GM19397 (cell line): ENCODE measurements at regions not wholly inside any gene's neighbourhood (a gene's known extent, or its start where the extent isn't known, plus 50 kb on each side); places are given as distances from the start of the nearest gene placed in this dataset.

Source experiments
- ATAC-seq: cut with Tn5 transposase; IDR thresholded peaks from one replicate; pipeline ENCODE4 v1.9.1; 2021; ENCODE audit warnings: mild to moderate bottlenecking, moderate library complexity; ENCODE audit not compliant: unreplicated experiment

GRCh38 chr9:7996558-7996957 lies 197.0 kb upstream of the DMAC1 start:
- no peak for ATAC-seq

DNA sequence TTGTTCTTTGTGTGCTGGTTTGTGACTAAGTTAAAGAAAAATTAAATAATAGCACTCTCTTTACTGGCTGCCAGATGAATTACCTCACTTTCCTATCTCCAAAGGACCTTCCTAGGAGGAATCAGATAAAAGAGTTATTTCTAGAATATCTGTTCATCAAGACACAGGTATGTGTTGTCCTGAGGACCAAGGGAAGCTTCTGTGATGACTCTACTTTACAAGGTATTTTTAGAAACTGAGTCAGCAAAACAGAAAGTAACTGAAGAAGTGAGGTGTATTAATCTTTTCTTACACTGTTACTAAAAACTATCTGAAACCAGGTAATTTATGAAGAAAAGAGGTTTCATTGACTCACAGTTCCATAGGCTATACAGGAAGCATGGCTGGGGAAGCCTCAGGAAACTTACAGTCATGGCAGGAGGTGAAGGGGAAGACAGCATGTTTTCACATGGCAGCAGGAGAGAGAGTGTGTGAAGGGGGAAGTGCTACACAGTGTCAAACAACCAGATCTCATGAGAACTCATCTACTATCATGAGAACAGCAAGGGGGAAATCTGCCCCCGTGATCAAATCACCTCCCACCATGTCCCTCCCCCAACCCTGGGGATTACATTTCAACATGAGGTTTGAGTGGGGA lies 189.2 kb upstream of the DMAC1 start:
- ATAC-seq, result no peak

GRCh38 chr9:7984692-7985091 lies 185.1 kb upstream of the DMAC1 start:
- ATAC-seq, result no peak

DNA sequence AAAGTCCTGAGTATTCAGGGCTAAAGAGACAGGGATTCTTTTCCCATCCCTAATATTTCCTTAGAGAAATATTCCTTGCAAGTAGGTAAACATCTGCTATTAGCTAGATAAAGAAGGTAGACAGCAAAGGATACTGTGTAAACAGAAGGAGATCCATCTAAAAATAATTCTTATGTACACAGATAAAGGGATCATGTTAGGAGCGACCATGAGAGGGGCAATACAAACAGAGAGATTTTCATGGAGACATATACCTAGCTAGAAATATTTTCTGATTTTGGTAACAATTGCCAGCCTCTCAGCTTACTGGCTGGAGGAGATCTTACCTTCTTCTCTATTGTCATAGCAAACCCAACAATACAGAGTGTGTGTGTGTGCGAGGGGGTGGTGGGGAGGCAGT lies 184.6 kb upstream of the DMAC1 start:
- no peak for ATAC-seq

DNA sequence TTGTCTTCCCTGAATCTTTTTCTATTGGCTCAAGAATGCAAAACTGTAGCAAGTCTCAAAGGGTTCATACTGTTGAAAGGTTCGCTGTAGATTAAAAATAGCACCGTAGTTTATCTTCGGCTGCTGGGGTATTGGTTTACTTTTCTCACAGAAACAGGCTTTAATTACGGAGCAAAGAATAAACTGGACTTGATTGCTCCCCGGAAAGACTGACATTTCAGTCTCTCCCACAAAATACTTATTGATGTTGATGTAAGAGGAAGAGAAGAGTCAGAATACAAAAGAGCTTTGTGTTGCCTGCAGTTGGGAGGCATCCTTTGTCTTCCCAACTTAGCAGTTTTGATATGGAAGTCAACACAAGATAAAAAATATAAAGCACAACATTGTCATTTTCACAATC lies 183.9 kb upstream of the DMAC1 start:
- no peak for ATAC-seq

DNA sequence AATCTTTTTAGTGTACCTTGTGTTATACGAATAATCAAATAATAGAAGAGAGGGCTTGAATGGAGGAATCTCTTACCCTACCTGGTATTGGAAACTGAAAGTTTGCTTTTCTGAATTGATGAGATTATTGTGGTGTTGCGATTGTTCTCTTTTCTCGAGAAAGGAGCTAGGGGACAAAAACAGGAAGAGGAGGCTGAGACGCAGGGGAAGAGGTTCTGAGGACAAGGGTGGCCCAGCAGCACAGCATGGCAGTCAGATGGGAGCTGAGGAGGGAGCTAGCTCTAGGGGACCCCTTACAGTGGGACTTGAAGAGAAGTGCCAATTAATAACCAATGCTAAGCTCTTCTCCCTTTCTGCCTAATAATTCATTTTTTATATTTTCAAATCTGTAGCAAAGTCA lies 183.3 kb upstream of the DMAC1 start:
- ATAC-seq, result no peak

DNA sequence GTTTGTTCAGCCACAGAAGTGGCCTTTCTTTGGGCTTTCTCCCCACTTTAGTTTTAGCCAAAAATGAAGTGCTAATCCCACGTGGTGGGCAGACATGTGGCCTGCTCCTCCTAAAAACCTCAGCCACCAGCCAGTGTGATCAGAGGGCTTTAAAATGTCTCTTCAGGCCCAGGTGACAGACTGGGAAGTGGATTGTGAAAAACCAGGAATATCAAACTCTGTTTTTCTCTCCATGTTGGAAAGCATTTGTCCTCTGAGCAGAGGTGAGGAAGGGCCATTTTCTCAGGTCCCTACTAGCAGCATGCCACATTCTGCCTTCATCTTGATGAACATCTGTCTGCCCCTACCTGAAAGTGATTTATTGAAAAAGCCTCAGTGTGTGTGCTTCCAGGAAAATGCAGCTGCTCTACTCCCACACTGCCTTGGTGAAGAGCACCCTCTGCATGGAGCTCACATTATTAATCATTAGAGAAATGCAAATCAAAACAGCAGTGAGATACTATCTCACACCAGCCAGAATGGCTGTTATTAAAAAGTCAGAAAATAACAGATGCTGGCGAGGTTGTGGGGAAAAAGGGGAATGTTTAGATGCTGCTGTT lies 181.2 kb upstream of the DMAC1 start:
- ATAC-seq, result no peak

- ATAC-seq, result no peak
Observed at GRCh38 chr9:7980041-7980440, 180.5 kb upstream of the DMAC1 start.

GRCh38 chr9:7979611-7980010 lies 180.0 kb upstream of the DMAC1 start:
- no peak for ATAC-seq

DNA sequence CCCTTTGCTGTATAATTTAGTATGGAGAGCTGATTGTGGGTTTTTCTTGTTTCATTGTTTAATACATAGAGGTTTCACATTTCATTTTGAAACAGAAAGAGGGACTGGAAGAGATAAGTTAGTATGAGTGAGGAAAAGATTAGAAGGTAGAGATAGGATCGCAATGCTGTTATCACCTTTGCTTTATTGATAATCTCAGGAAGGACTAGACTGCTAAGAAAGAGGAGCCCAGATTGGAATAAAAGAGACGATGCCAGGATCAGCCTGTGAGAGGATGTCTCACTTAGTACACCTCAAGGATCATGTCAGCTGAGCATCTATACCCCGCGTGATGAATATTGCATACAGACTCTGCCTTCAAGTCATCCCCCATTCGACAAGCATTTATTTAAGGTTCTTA lies 178.0 kb upstream of the DMAC1 start:
- ATAC-seq, result no peak

DNA sequence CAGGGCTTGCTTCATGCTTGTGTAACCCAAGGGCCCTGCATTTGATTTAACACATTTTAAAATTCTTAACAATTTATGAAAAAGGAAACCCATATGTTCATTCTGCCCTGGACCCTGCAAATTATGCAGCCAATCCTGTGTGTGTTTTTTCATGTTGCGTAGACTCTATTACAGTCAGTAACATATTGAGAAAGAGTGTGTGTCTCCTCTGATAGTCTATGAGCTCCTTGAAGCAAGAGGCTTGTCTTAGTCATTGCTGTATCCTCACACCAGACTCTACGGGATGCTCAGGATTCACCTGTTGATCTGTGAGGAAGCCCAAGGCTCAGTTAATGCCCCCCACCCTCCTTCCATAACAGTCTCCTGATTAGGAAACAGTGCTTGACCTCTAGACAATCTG lies 177.3 kb upstream of the DMAC1 start:
- no peak for ATAC-seq

DNA sequence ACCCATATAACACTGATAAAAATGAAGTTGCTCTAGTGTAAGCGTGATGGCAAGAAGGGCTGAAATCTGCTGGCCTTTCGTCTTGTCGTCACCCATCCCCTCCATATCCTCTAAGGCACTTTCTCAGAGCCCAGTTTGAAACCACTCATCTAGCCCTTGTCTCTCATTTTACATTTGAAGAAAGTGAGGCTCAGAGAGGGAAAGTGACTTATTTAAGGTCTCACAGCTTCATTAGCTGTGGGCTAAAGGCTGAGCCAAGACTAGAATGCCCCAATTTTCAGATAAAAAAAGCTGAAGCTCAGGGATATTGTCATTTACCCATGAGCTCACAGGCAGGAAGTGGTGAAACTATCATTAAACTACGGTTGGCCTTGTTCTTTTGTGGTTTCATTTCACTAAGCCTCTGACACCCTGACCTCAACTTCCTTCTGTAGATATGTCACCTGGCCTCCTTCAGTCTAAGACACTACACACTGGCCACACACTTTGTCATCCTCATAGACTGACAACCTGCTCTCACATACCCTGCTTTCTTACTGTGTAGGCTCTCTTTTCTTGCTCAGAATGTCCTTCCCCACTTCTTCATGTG lies 176.7 kb upstream of the DMAC1 start:
- ATAC-seq, result peak; percentile 99

DNA sequence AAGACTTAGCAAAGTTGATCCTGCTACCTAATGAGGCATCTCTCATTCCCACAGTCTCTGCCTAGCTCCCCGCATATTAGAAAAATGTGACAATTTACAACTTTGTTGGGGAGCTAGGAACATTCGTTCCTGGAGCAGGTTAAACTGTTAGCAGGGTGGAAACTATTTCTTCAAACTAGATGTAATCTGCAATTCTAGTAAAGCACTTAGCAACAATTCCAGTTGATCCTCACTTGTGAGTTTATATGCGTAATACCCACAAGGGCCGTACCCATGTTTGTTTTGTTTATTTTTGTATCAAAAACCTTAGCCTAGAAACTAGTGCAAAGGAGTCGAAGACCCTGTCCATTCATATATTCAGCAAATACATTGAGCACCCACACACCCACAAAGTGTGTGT lies 175.8 kb upstream of the DMAC1 start:
- no peak for ATAC-seq

- ATAC-seq, result peak; percentile 31
Observed at GRCh38 chr9:7974335-7974960, 174.9 kb upstream of the DMAC1 start.

DNA sequence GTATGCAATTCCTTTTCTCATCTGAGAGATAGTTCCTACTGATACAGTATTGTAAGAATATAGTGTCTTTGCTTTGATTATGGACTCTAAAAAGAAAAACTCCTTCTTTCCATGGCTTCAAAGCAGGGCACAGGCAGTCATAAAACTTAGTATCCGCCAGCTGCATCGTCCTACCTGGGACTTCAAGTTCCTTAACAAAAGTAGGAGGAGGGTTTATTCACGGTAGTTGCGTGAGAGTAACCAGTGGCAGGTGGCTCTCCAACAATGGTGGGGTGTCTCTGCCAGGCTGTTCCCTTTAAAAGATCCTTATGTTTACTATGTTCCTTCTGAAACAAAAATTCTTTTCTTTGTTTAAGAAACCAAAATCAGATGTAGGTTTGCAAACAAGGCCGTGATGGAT lies 173.5 kb upstream of the DMAC1 start:
- no peak for ATAC-seq

DNA sequence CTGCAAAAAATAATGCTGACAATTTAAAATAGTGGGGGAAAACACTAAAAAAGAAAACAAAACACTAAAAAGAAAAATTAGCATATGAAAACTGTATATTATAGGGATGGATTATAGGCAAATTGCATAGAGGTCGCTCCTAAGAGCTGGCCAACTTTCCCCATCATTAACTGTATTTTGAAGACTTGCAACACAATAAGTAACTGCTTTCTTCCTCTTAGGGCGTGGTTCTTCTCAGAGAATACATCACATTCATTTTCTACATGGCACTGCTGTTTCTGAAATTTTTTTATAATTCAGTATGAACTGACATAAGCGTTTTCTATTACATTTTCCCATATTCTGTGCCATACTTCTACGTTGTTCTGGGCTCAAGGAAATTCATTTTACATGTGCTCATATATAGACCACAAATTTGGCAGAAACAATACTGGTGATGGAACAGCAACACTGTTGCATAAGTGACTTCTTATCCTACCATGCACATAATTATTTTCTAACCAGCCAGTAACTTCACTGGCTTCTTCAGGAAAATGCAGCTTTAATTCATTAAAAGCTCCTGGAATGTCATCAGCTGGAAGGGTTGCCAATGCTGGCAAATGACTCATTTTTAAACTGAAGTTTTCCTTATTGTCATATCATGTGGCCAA lies 171.2 kb upstream of the DMAC1 start:
- no peak for ATAC-seq

DNA sequence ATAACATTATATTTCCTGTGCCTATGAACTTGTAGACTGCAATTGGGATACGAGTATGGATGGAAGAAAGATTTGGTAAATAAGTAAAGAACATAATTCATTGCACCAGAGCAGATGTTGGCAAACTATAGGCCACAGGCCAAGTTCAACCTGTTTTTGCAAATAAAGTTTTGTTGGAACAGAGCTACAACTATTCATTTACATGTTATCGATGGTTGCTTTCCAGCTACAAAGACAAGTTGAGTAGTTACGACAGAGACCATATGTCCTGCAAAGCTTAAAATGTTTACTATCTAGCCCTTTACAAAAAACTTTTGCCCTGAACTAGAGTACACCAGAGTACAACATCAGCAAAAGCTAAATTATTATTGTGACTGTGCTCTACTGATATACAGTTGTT lies 169.1 kb upstream of the DMAC1 start:
- ATAC-seq, result no peak

DNA sequence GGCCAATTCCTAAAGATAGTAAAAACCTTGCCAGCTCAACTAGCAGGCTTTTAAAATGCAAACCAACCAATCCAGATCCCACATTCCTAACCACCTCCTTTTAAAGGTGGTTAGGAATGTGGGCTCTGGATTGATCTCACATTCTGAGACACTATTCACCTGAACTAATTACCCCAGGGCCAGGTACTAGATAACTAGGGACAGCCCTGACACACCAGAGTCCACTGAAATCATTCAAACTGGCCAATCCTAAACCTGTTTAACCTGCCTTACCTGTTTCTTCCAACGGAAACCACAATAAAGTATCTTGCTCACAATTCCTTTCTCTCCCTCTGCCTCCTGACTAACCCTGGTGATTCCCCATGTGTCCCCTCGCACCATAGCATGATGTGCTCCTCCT lies 168.3 kb upstream of the DMAC1 start:
- ATAC-seq, result no peak

- ATAC-seq, result no peak
Observed at GRCh38 chr9:7967093-7967827, 167.7 kb upstream of the DMAC1 start.

GRCh38 chr9:7965063-7965462 lies 165.5 kb upstream of the DMAC1 start:
- no peak for ATAC-seq

DNA sequence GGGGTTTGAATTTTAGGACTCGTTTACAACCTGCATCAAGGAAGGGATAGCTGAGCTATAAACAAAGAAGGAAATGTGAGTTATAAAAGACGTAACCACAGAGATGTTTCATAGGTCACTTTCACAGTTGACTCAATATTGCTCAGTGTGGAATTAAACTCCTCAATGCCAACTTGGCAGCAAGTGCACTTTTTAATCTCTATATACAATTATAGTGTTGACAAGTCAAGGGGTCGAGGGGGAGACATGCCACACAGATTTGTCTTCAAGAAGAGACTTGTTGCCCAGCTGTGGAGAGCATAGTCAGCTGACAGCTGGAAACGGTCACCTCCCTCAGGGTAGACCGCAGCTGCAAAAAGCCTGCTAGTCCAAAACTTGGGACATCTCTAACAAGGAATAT lies 163.4 kb upstream of the DMAC1 start:
- ATAC-seq, result no peak
